HG02642 (cell line): ENCODE measurements at regions not wholly inside any gene's neighbourhood (a gene's known extent, or its start where the extent isn't known, plus 50 kb on each side); places are given as distances from the start of the nearest gene placed in this dataset.

ENCODE experiments used
- ATAC-seq: cut with Tn5 transposase; IDR thresholded peaks from one replicate; pipeline ENCODE4 v1.9.1; 2021; ENCODE audit warnings: mild to moderate bottlenecking; ENCODE audit not compliant: unreplicated experiment, poor library complexity

- ATAC-seq: no peak
These were observed 132.8 kb downstream of the TUSC7 start for GRCh38 chr3:116842254-116842957.

GRCh38 chr3:116848248-116848829, 138.8 kb downstream of the TUSC7 start:
- no peak for ATAC-seq

GRCh38 chr3:116849261-116849688, 139.7 kb downstream of the TUSC7 start:
- no peak for ATAC-seq

- ATAC-seq: no peak
These were observed 143.2 kb downstream of the TUSC7 start for GRCh38 chr3:116852803-116853202.

- no peak for ATAC-seq
These were observed 153.7 kb downstream of the TUSC7 start for GRCh38 chr3:116863270-116863770.

GRCh38 chr3:116863822-116864589, 154.4 kb downstream of the TUSC7 start:
- peak; percentile 42 for ATAC-seq

GRCh38 chr3:116864590-116864927, 155.0 kb downstream of the TUSC7 start:
- ATAC-seq: no peak

- ATAC-seq: no peak
These were observed 160.8 kb downstream of the TUSC7 start for GRCh38 chr3:116870379-116870778.

- ATAC-seq: no peak
These were observed 162.3 kb downstream of the TUSC7 start for GRCh38 chr3:116871905-116872304.

GRCh38 chr3:116872688-116873087, 163.1 kb downstream of the TUSC7 start:
- ATAC-seq: no peak

- no peak for ATAC-seq
These were observed 163.6 kb downstream of the TUSC7 start for GRCh38 chr3:116873142-116873541.

GRCh38 chr3:116877968-116878367, 168.4 kb downstream of the TUSC7 start:
- no peak for ATAC-seq

- ATAC-seq: peak; percentile 90
These were observed 176.8 kb downstream of the TUSC7 start for GRCh38 chr3:116886202-116886893.

- ATAC-seq: no peak
These were observed 186.5 kb downstream of the TUSC7 start for GRCh38 chr3:116896116-116896515.

- no peak for ATAC-seq
These were observed 187.8 kb downstream of the TUSC7 start for GRCh38 chr3:116897382-116897781.

GRCh38 chr3:116899253-116899652, 189.7 kb downstream of the TUSC7 start:
- ATAC-seq: no peak

- no peak for ATAC-seq
These were observed 195.8 kb downstream of the TUSC7 start for GRCh38 chr3:116905334-116905733.

GRCh38 chr3:116905794-116906193, 196.2 kb downstream of the TUSC7 start:
- ATAC-seq: no peak

- no peak for ATAC-seq
These were observed 202.5 kb downstream of the TUSC7 start for GRCh38 chr3:116912116-116912515.

- ATAC-seq: no peak
These were observed 204.4 kb downstream of the TUSC7 start for GRCh38 chr3:116914004-116914403.

- ATAC-seq: no peak
These were observed 207.3 kb downstream of the TUSC7 start for GRCh38 chr3:116916836-116917235.
